HG02981 (cell line): ENCODE measurements at regions not wholly inside any gene's neighbourhood (a gene's known extent, or its start where the extent isn't known, plus 50 kb on each side); places are given as distances from the start of the nearest gene placed in this dataset.

ENCODE experiments used
- ATAC-seq: cut with Tn5 transposase; IDR thresholded peaks from one replicate; pipeline ENCODE4 v1.9.1; 2021; ENCODE audit warnings: mild to moderate bottlenecking, moderate library complexity; ENCODE audit not compliant: unreplicated experiment

DNA sequence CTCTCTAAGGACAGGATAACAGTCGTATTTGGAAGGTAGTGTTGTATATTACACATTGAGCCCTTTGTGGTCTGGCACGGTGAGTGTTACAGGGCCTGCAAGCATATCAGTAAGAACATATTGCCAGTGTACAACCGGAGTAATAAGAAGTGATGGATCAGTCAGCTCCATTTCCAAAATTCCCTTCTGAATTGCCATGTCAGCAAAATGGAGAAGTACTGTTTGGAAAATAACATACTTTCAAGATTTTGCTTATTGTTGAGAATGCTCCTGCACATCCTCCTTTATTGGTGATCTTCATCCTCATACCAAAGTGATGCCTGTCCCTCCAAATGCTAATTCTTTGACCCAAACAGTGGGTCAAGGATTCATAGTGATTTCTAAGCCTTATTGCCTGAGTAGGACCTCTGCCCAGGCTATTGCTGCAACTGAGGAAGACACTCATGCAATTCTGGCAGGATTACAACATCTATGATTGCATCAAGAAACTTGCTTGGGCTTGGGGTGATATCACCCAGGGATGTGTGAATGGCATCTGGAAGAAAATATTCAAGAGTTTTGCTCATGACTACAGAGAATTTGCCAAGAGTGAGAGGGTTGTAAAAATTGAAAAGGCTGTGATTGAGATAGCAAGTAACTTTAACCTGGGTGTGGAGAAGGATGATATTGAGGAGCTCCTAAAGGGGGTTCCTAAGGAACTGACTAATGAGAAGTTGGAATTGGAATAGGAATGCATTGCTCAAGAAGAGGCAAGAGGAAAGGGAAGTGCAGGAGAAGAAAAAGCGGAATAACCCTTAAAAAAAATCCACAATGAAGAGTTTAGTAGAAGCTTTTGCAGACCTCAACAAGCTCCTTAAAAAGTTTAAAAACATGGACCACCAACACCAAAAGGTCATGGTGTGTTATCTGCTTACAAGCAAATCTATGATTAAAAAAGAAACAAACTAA lies 452.2 kb upstream of the SORCS1 start:
- ATAC-seq: no peak

DNA sequence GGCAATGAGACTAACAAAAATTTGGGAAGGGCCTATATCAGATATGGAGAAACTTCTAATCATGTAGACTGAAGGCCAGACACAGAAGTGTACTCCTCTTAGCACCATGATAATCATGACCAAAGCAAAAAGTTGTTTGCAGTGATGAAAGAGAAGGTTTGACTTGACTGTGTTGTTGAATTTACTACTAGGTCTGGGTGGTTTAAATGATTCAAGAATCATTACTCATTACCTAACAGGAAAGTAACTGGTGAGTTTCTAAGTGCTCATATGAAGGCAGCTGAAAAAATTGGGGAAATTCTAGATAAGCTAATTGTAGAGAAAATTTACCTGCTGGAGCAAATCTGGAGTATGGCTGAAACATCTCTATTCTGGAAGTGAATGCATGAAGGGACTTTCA lies 451.5 kb upstream of the SORCS1 start:
- no peak for ATAC-seq

DNA sequence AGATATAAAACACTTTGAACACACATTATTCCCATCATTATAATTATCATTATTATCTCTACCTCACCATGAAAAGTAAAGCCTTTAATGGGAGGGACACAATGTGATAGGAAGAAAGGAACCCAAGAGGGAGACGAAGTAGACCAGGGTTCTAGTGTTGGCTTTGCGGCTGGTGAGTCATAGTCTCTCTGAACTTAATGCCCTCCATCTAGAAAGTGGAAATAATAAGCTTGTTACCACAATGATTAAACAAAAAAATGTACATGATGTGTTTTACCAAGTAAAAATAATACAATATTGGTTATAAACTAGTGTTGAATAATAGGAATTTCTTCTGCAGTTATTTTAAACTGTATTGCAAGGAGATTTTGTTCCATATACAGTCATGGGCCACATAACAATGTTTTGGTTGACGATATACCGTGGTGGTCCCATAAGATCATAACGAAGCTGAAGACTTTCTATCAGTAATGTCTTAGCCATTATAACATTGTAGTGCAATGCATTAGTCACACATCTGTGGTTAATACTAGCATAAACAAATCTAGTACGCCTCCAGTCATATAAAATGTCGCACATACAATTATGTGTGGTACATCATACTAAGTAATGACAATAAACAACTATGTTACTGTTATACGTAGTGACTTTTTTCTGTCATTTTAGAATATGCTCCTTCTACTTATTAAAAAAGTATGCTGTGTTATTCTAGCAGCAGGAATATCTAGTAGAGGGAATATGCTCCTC lies 450.6 kb upstream of the SORCS1 start:
- no peak for ATAC-seq

DNA sequence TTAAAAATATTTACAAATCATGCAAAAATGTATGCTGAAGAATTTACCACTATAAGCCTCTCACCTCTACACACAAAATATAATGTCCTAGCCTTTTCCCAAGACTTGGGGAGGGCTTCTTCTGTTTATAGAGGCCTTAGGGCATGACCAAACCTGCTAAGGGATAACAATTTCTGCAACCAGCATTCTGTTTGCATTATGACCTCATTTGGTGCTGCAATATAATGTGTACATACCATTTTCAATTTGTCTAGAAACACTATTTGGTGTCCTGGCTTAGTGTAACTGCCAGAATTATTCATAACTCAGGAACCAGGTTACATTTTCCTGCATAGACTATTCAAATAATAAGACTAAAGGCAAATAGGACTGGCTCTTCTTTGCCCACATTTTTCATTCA lies 446.6 kb upstream of the SORCS1 start:
- ATAC-seq: no peak

DNA sequence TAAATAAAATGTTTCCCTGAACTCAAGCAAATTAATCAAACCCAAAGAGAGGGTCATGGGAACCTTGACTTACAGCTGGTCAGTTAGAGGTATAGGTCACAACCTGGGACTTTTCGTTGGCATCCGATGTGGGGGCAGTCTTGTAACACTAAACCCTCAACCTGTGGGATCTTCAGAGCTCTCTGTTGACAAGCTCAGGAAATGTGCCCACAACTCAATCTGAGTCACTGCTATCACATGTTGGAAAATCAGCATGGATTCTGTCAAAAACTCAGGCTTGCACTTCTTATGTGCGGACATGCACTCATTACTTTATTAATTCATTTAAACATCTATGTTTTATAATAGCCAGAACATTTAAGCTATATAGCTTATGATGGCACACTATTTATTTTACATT lies 424.6 kb upstream of the SORCS1 start:
- ATAC-seq: no peak

DNA sequence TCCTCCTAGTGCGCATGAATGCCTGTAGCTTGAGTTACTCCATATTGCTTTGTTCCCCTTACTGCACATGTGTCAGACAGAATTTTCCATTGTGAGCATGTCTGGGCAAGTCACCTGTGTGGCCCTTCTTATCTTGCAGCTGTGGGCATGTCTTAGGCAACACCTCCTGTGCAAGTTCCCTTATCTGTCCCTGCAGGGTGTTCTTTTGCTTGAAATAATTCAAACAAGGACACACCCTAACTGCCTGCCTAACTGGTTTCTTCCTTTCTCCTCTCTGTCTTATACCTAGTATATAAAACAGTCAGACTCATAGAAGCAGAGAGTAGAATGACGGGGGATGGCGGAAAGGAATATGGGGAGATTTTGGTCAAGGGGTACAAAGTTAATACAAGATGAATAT lies 421.1 kb upstream of the SORCS1 start:
- ATAC-seq: no peak

DNA sequence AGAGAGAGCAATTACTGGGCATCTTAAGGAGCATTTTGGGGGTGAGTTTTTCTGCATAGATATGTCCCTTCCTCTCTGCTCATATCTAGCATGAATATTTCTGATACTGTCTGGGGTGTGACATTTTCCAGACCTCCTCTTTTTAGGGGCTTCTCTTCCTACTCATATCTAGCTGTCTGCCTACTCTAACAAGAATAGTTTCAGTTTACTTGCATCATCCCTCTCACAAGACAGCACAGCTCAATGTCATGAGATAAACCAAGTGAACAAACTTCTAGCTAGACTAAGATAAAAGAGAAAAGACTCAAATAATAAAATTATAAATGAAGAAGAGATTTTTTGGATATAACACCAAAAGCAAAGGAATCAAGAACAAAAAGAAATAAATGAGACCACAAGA lies 419.5 kb upstream of the SORCS1 start:
- no peak for ATAC-seq

DNA sequence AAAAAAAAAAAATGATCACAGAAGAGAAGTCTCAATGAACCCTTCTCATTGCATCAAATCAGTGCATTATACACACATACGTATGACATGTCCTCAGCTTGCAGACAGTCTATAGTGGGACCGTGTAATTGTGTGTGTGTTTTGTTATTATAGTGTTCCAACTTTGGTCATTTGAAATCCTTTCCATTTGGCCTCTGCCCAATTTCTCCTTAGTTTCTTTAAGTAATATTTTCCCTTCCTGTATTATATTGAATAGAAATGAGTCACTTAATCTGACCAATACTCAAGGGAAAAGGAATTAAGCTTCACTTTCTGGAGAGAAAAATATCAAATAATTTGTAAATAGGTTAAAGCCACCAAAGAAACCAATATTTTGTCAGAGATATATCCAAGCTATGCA lies 415.5 kb upstream of the SORCS1 start:
- ATAC-seq: no peak

DNA sequence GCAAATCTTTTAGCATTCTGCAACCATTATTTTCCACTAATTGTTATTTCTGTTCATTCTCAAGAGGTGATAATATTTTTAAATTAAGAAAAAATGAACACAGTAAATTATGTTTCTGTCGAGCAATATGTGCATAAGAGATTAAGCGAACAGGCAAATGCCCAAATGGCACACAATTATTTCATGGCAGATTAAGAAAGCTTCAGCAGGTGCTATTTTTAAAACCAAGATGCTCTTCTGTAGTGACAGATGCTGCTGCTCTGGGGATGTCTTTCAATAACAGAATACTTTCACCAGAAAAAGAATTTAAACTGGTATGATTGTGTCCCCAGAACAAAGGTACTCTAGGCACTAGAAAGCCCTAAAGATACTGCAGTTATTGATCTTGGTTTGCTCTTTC lies 412.7 kb upstream of the SORCS1 start:
- no peak for ATAC-seq

DNA sequence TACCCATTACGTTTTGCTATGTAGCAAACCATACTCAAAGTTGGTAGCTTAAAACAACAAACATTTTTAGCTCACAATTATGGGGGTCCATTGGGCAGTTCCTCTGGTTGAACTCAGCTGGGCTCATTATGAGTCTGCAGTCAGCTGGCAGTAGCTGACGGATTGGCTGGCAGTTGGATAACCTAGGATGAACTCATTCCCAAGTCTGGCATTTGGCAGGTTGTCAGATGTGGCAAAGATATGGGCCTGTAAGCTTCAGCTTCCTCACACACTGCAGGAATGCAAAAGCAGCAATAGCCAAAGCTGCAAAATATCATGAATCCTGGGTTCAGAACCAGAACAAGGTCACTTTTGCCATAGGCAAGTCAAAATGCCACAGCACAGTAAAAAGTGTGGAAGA lies 412.2 kb upstream of the SORCS1 start:
- ATAC-seq: no peak

DNA sequence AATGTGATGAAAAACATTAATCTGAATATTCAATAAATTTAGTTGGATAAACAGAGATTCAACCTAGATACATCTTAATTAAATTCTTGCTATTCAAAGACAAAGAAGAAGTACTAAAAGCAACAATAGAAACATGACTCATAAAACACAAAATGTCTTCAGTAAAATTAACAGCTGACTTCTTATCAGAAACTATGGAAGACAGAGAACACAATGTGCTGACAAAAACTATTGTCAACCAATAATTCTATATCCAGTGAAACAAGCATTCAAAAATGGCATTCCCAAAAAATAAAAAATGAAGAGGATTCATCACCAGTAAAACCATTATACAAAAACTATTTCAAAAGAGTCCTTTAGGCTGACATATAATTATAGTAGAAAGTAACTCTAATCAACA lies 400.5 kb upstream of the SORCS1 start:
- no peak for ATAC-seq

DNA sequence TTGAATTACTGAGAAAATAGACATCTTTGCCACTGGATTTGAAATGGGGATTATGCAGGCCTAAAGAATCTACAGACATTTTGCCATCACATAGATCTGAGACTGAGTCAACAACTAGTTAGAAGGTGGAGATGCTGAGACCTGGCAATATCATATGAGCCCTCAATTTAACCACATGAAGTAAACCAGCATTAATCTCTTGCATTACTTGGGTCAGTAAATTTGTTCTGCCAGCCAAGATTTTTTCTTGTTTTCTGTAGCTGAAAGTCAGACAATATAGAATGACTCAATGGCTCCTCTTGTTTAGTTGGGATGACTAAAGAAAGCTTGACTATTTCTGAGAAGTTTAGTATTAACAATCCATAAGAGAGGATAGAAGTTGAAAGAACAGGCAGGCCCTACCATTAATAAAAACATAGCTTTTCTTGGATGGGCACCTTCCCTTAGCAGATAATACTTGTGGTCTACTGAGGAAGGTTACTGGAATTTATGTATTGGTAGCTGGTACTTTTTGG lies 396.7 kb upstream of the SORCS1 start:
- ATAC-seq: no peak

DNA sequence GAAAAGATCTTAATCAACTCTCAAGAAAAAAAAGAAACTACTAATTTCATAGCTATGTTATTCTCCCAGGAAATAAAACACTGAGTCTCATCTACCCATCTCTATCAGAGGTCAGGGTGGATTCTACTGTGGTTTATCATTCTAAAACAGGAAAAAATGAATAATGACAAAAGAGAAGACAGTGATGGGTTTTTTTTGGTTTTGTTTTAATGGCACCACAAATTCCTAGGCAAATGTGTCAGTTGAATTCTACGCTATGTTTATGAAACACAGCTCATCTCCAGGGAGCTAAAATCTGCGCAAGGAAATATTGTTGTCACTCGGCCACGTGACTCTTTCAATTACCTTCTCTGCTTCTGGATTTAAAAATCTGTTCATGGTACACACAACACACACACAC lies 393.4 kb upstream of the SORCS1 start:
- no peak for ATAC-seq

DNA sequence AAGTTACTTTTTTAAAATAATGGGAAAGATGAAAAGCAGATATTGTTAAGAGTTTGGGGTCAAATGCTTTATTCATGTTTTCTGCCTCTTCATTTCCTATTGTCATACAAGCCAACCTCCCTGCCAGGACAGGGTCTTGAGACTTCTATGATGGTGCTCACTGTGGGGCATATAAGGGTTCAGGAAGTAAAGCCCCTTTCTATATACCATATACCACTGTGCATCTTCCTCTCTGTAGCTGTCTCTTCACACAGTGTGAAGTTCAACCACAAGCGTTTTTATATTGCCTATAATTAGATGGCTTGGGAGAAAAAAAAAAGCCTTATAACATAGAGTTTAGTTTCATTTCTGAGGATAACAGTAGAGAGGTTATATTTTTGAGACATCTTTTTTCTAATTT lies 389.8 kb upstream of the SORCS1 start:
- ATAC-seq: no peak

DNA sequence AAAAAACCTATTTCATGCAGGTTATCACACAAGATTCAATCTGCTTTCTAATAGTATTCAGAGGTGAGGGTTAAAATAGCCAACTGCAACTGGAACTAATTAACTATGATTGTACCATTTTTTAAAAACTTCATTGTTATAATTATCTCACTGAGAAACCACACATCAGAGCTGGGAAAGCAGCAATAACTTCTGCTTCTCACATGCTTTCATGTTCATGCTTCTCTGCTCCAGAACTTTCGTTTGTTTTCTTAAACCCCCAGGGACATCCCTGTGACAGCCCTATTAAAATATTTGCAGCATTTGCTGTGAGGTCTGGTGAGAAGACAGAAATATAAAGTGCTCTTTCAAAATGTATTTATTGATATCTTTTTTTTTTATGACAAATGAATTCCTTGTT lies 389.0 kb upstream of the SORCS1 start:
- no peak for ATAC-seq

DNA sequence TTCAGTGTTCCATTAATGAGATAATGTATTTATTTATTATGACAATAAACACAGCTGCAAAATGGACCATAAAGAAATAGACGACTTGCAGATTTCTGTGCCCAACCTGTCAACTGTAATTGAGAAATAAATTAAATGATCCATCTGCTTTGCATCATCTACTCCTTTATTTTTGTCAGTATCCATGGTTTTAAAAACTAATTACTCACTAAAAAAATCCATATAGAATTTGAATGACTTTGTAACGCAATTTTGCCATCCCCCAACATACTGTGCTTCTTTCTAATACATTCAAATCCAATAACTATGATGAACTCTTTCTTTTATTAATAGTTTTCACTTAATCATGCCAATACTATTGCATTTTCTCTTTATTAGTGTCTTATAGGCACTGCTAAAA lies 388.5 kb upstream of the SORCS1 start:
- ATAC-seq: no peak

DNA sequence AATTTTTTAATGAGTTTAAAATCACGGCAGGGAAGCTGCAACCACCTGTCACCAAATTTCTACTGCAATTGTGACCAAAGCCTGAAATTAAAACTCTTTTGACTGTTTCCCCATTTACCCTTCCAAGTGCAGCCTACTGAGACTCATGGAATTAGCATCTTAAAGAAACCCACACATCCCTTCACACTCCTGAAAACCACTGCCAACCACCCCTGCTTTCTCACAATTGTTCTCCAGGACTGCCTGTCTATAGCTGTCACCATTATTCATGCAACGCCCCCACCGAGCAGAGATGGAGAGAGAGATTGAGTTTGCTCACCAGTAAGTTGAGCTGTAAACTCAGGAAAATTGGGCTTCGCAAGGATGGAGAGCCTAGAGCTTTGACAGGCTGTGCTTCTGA lies 383.8 kb upstream of the SORCS1 start:
- no peak for ATAC-seq

DNA sequence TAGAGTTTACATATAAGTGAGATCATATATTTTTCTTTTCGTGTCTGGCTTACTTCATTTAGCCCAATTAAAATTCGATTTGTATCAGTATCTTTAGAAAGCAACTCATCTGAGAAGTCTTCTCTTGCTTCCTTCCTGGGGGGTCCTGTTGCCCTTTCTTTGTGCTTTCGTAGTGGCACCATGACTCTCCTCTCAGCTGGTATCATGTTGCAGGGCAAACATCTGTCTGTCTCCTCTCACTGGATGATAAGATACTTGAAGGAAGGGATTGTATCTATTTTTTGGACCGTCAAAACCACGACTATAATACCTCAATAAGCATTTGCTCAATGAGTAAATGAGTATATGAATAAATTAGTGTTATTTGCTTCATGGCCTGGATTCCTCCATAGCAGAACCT lies 382.5 kb upstream of the SORCS1 start:
- no peak for ATAC-seq

DNA sequence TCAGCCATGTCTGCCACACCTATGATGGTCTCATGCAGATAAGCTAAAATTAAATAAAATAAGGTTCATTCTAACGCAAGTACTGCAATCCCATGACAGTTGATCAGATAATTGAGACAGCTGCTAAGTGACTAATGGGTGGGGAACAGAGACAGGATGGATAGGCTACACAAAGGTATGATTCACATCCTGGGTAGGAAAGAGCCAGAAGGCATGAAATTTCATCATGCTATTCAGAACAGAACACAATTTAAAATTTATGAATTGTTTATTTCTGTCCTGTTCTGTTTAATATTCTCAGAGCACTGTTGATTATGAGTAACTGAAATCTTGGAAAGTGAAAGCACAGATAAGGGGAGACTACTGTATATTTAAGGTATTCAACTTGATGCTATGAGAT lies 381.8 kb upstream of the SORCS1 start:
- ATAC-seq: no peak

DNA sequence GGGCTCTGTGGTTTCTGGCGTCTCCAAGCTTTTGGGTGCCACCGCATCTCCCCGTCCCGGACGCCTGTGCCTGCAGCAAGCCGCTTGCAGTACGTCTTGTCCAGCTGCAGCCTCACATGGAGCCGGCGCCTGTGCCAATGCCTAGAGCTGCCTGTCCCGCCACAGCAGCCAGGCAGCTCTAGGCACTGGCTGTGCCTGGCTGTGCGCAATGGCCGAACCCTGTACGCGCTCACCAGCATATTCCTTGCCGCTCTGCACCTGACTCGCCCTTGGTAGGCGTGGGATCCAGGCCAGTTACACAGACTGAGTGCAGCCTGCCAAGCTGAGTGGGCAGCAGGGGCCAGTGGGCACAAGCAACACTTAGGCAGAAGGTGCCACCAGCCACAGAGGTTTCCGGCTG lies 381.2 kb upstream of the SORCS1 start:
- ATAC-seq: no peak

DNA sequence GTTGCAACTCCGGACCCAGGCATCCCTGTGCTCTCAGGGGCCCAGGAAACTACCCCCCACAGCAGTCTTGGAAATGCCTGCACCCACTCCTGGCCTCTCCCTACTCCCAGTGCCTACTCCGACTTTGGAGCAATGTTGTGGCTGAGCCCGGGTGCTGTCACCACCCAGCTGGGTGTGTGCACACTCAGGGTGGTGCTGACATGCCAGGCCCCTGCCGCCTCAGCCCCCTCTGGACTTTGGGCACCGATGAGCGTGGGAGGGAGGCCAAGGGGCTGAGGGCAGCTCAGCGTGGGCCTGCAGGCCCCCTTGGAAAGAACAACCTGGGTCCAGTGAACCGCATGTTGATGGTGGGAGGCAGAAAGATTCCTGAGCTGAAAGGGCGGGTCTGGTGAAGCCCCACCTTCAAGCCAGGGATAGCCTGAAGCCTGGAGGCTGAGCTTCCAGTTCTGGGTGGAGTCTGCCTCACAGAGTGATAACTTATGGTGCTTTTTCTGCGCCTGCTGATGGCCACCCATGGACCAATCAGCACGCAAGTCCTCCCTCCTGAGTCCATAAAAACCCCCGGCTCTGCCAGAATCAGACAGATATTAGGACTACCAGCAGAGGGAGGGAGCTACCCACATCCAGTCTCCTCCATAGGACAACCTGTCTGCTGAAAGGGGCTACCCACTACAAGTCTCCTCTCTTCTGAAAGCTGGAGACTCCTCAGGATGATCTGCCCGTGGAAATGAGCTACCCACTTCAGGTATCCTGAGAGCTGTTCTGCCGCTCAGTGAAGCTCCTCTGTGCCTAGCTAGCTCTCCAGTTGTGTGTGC lies 380.4 kb upstream of the SORCS1 start:
- no peak for ATAC-seq
